Activated B cell treated with CpG ODN at 0.5 μM for 24 hours (primary cell): ENCODE measurements at regions not wholly inside any gene's neighbourhood (a gene's known extent, or its start where the extent isn't known, plus 50 kb on each side); places are given as distances from the start of the nearest gene placed in this dataset.

Experiments
- ATAC-seq: fragments of 200-7000 bp; cut with Tn5 transposase; one replicate; pipeline ENCODE4 v1.10.0; 2021; ENCODE audit warnings: low read depth, mild to moderate bottlenecking, moderate library complexity
- CTCF ChIA-PET: fragments of 350-600 bp; sonication (Branson Sonifier 250); formaldehyde crosslinking; loops from one replicate; lab custom pipeline; 2021; ENCODE audit warnings: antibody characterized with exemption; lab: Charles Lee
- POLR2A ChIA-PET: fragments of 350-600 bp; sonication (Branson Sonifier 250); formaldehyde crosslinking; loops from one replicate; lab custom pipeline; 2021; ENCODE audit warnings: antibody characterized with exemption; lab: Charles Lee
- DNase-seq: peaks from one replicate; pipeline ENCODE4 v3.0.0; 2022
- H3K27ac Mint-ChIP-seq: one replicate; pipeline ENCODE4 v1.8.0; 2020; ENCODE audit warnings: mixed read lengths
- H3K27me3 Mint-ChIP-seq: one replicate; pipeline ENCODE4 v1.8.0; 2021; ENCODE audit warnings: mixed read lengths
- H3K36me3 Mint-ChIP-seq: one replicate; pipeline ENCODE4 v1.8.0; 2021; ENCODE audit warnings: low read depth, mixed read lengths
- H3K4me1 Mint-ChIP-seq: one replicate; pipeline ENCODE4 v1.8.0; 2021; ENCODE audit warnings: mixed read lengths
- H3K4me3 Mint-ChIP-seq: one replicate; pipeline ENCODE4 v1.8.0; 2020; ENCODE audit warnings: mild to moderate bottlenecking, mixed read lengths
- H3K9me3 Mint-ChIP-seq: one replicate; pipeline ENCODE4 v1.8.0; 2020; ENCODE audit warnings: mixed read lengths
- intact Hi-C: fragments of 100-400 bp; cut with micrococcal nuclease; formaldehyde crosslinking; loops from one replicate; pipeline ENCODE4 v1.15.1; 2024
- TF ChIP-seq, protein P1 (sequence below): fragments of 200-600 bp; IDR thresholded peaks from one replicate; pipeline ENCODE4 v1.8.0; 2022; ENCODE audit warnings: antibody characterized with exemption, mild to moderate bottlenecking

DNA sequence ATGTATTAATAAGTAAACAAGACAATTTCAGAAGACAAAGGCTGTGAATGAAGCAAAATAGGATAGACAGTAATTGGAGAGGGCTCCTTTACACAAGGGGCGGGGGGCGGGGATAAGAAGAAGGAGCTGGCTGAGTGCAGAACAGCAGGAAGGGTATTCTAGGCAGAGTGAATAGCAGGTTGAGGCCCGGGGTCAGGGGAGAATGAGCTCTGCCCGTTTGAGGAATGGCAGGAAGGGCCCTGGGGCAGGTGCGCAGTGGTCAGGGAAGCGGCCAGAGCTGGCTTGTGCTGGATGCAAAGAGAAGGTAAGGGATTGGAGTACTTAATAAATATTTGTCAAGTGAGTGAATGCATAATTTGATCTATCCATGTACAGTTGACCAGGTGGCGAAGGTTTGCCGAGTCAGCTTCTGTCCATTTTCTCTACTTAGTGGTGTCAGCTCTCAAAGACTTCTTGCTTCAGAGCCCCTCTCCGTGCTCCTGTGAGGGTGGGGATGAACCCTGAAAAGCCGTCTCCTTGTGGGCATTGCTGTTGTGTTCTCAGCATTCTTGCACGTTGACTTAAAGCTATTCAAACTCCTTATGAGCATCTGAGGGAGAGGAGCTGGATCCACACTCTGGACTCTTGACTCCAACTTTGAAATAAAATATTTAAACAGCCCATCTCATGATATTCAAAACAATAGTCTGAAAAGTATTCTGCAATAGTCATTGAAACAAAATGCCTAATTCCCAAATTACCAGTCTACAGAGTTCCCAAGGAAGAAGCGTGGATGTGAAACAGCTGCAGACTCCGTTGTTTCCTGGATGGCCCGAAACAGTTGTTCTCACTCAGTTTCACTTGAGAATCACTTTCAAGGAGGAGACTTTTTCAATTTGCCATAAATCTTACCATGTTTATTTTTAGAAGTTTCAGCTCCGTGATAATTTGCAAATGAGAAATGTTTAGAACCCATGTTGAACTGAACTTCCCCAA lies 105.1 kb downstream of the EDN3 start:
- POLR2A ChIA-PET = no interaction called here

DNA sequence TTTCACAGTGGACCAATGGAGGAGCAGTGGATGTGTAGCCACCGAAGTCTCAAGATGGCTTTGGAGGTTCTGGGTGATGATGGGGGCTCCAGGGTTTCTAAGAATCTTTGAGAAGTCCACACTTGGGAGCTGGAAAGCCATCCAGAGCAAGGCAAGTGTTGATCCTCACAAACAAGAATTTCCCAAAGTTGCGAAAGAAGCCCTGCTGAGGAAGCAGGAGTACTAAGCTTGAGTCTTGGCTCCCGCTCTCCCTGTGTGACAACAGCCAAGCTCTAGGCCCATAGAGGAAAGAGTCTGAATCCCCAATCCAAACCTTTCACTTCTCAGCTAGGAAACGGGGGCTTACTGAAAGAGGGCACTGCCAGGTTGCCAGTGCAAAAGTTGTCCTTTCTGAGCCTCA lies 106.0 kb downstream of the EDN3 start:
- TF ChIP-seq, protein P1, sequence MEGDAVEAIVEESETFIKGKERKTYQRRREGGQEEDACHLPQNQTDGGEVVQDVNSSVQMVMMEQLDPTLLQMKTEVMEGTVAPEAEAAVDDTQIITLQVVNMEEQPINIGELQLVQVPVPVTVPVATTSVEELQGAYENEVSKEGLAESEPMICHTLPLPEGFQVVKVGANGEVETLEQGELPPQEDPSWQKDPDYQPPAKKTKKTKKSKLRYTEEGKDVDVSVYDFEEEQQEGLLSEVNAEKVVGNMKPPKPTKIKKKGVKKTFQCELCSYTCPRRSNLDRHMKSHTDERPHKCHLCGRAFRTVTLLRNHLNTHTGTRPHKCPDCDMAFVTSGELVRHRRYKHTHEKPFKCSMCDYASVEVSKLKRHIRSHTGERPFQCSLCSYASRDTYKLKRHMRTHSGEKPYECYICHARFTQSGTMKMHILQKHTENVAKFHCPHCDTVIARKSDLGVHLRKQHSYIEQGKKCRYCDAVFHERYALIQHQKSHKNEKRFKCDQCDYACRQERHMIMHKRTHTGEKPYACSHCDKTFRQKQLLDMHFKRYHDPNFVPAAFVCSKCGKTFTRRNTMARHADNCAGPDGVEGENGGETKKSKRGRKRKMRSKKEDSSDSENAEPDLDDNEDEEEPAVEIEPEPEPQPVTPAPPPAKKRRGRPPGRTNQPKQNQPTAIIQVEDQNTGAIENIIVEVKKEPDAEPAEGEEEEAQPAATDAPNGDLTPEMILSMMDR = no peak
- Mint-ChIP-seq H3K4me1 (peaks cover 4% of the 10 kb centered on the region), H3K27me3 (peaks cover 30% of the 10 kb centered on the region), H3K9me3 (no peaks in the 10 kb centered on the region), H3K27ac (no peak overlapping the region), H3K4me3 (no peak overlapping the region), H3K36me3 (no peaks in the 10 kb centered on the region)
- intact Hi-C loops = loop anchor here (10.0 kb wide), 1 partner anchor 322 kb away; no protein-coding TSS in a partner anchor
- DNase-seq (no peak), ATAC-seq (no peak)
- POLR2A ChIA-PET = no interaction called here
- CTCF ChIA-PET = no interaction called here

More for the DNA sequence above, 105.1 kb downstream of the EDN3 start:
- Mint-ChIP-seq H3K27ac (no peak overlapping the region), H3K4me1 (peaks cover 4% of the 10 kb centered on the region), H3K9me3 (no peaks in the 10 kb centered on the region), H3K27me3 (peaks cover 30% of the 10 kb centered on the region), H3K4me3 (no peak overlapping the region), H3K36me3 (no peaks in the 10 kb centered on the region)
- DNase-seq (no peak), ATAC-seq (no peak)
- TF ChIP-seq, protein P1 = no peak
- CTCF ChIA-PET = no interaction called here
- intact Hi-C loops = loop anchor here (10.0 kb wide), 1 partner anchor 321 kb away; no protein-coding TSS in a partner anchor

DNA sequence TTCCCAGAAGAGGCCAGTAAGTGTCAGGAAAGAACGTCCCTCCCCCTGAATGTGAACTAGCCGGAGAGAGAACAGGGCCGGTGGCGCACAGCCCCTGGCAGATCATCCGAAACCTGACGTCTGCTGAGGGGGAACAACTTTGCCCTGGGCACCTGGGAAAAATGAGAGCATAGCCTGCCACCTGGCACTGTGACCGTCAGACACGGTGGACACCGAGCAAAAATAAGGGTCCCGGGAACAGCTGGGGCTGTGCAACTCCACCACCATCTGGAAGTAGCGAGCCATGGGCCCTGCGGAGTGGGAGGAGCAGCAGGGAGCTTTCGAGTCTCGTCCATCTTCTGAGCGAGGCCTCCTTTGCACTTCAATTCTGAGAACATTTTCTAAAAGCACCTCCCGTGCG lies 110.8 kb downstream of the EDN3 start:
- Mint-ChIP-seq H3K9me3 (no peaks in the 10 kb centered on the region), H3K36me3 (no peaks in the 10 kb centered on the region), H3K27me3 (peaks cover 17% of the 10 kb centered on the region), H3K4me3 (no peak overlapping the region), H3K4me1 (no peaks in the 10 kb centered on the region), H3K27ac (no peak overlapping the region)
- TF ChIP-seq, protein P1 = no peak
- intact Hi-C loops = no loop called here
- POLR2A ChIA-PET = no interaction called here
- no peak for DNase-seq
- CTCF ChIA-PET = no interaction called here
- no peak for ATAC-seq

DNA sequence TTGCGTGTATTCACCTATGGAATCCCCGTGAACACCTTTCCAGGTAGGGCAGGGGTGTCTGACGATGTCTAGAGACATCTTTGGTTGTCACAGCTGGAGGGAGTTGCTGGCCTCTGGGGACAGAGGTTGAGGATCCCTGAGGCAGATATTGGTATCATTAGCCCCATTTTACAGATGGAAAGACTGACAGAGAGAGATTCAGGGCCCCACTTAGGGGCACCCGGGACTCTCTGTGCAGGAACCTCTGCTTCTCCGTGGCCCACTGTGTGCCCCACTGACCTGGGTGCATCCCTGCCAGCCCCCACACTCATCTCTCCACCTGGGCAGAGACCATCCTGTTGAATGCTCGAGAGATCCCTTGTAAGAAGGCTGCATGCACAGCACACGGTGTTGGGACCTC lies 111.2 kb downstream of the EDN3 start:
- no peaks in the 10 kb centered on the region for H3K36me3 Mint-ChIP-seq
- TF ChIP-seq, protein P1 = no peak
- POLR2A ChIA-PET = no interaction called here
- H3K27ac Mint-ChIP-seq = no peak overlapping the region
- H3K27me3 Mint-ChIP-seq = peaks cover 16% of the 10 kb centered on the region
- no peaks in the 10 kb centered on the region for H3K9me3 Mint-ChIP-seq
- no peak for DNase-seq
- CTCF ChIA-PET = no interaction called here
- intact Hi-C loops = no loop called here
- no peak for ATAC-seq
- H3K4me3 Mint-ChIP-seq = no peak overlapping the region
- H3K4me1 Mint-ChIP-seq = no peaks in the 10 kb centered on the region

DNA sequence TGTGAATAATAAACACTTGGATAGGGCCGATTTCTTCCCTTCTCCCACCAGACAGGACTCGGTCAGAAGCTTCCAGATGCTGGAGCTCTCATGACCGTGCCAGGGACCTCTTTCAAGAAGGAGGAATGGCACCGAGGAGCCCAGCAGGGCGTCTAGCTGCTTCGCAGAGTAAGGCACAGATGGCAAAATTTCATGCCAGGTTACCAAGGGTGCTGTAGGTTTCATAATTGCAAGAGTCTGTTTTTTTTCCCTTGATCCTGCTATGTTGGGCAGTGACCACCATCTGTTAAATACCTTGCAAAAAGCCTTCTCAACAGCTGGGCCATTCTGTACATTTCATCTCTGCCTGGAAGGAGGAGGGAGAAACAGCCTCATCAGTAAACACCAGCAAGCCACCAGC lies 111.8 kb downstream of the EDN3 start:
- intact Hi-C loops = no loop called here
- no peak for DNase-seq
- Mint-ChIP-seq H3K27me3 (peaks cover 11% of the 10 kb centered on the region), H3K4me1 (no peaks in the 10 kb centered on the region), H3K36me3 (no peaks in the 10 kb centered on the region), H3K27ac (no peak overlapping the region), H3K9me3 (no peaks in the 10 kb centered on the region), H3K4me3 (no peak overlapping the region)
- CTCF ChIA-PET = no interaction called here
- POLR2A ChIA-PET = no interaction called here
- TF ChIP-seq, protein P1 = no peak
- no peak for ATAC-seq
